ENCODE measurements at regions not wholly inside any gene's neighbourhood (a gene's known extent, or its start where the extent isn't known, plus 50 kb on each side); places are given as distances from the start of the nearest gene placed in this dataset.
A peak's percentile ranks its signal among the peaks of the same experiment; 100 is the strongest.

GRCh38 chr4:175988511-175988910 is 77.1 kb upstream of the WDR17 start:
- DNase-seq (ENCODE audit: low spot score in 2 of 2) (no peak), ATAC-seq (no peak)
- H3K36me3 Mint-ChIP-seq, result no peaks in the 10 kb centered on the region
- no peak overlapping the region for H3K27ac Mint-ChIP-seq
- H3K9me3 Mint-ChIP-seq, result peaks cover 0 to 5% of the 10 kb centered on the region in 2 donors

DNA sequence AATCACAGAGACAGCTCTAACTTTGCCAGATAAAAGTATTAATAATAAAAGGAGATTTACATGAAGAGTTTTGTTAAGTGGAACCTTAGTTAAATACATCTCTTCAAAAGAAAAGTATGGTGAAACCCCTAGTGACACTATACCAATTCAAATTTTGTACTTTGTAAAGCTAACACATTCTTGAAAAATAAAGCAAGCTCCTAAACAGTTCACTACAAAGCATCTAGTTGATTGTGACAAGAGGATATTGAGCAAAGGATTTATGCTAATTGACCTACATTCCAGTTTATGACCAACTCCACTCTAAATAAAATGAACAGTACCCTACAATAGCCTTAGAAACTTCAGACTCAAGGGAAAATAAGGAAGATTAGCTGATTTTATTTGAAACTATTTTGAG is 69.4 kb upstream of the WDR17 start:
- no peak for DNase-seq (ENCODE audit: low spot score in 2 of 2)
- Mint-ChIP-seq H3K27ac (no peak overlapping the region), H3K9me3 (no peaks in the 10 kb centered on the region), H3K36me3 (no peaks in the 10 kb centered on the region)
- ATAC-seq, result no peak

DNA sequence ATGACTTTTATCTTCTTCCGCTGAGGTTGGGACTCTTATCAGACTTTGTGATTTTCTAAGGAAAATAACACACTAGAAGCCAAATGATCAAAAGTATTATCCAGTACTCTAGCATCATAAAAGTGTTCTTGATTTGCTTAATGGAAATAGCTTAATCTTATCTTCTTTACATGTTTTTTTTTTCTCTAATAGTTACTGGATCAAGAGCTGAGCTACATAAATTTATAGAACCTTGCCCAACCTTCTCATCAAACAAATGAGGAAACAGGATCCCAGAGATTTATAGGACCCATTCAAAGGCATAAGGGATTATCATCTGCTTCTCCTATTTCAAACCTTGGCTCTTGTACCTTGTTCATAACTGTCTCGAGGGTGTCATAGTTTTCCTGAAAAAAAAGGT is 68.3 kb upstream of the WDR17 start:
- no peak for ATAC-seq
- DNase-seq (ENCODE audit: low spot score in 2 of 2), result no peak
- no peak overlapping the region for H3K27ac Mint-ChIP-seq
- H3K36me3 Mint-ChIP-seq, result no peaks in the 10 kb centered on the region
- no peaks in the 10 kb centered on the region for H3K9me3 Mint-ChIP-seq

DNA sequence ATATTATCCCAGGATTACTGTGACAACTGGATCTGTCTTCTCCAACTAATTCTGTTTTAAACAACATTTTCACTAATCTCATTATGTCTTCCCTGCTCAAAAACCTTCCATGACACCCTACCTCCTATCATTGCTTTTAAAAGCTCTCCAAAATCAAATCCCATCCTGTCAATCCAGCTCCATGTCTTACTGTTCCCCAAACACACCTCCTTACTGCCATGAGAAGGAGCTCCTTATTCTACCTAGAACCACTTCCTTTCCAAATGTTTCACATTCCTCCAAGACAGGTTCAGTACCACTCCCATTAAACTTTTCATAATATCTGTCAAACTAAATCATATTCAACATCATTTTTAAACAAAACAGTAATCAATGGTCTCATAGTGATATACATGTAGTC is 66.9 kb upstream of the WDR17 start:
- H3K27ac Mint-ChIP-seq, result no peak overlapping the region
- no peaks in the 10 kb centered on the region for H3K9me3 Mint-ChIP-seq
- DNase-seq (ENCODE audit: low spot score in 2 of 2) (no peak), ATAC-seq (no peak)
- no peaks in the 10 kb centered on the region for H3K36me3 Mint-ChIP-seq

- Mint-ChIP-seq H3K36me3 (no peaks in the 10 kb centered on the region), H3K9me3 (no peaks in the 10 kb centered on the region), H3K27ac (no peak overlapping the region)
- ATAC-seq, result no peak
- DNase-seq (ENCODE audit: low spot score in 2 of 2), result no peak
These were observed 65.7 kb upstream of the WDR17 start for GRCh38 chr4:175999944-176000343.

- no peaks in the 10 kb centered on the region for H3K9me3 Mint-ChIP-seq
- H3K36me3 Mint-ChIP-seq, result no peaks in the 10 kb centered on the region
- H3K27ac Mint-ChIP-seq, result no peak overlapping the region
- DNase-seq (ENCODE audit: low spot score in 2 of 2) (no peak), ATAC-seq (no peak)
These were observed 64.3 kb upstream of the WDR17 start for GRCh38 chr4:176001151-176002006.

DNA sequence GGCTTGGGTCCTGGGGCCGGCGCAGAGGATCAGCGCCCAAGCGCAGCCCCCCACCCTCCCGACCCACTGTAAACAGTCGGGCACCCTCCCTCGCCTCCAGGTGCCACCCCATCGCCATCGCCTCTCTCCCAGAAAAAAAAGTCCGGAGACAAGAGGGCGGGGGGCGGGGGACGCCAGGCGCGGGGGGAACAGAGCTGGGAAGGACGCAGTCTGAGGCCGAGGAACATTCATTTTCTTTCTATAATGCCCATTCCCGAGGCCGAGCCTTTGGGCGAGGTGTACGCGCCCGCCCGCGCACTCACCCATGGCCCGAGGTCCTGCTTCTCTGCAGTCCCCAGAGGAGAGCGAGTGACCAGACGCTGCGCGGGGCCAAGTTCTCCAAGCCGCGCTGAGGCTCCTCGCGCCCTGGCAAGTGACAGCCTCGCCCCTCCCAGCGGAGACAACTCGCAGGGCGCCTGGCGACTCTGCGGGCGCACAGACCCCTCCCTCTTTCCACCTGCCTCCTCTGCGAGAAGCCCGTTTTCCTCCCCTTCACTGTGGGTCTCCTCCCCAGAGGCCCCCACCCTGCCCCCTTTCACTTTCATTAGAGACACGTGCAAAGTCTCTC is 63.5 kb upstream of the WDR17 start:
- DNase-seq (ENCODE audit: low spot score in 2 of 2) (peak in 1 of 2 donors; percentile 5), ATAC-seq (peak in 1 of 2 donors; percentile 60)
- Mint-ChIP-seq H3K9me3 (no peaks in the 10 kb centered on the region), H3K27ac (no peak overlapping the region), H3K36me3 (no peaks in the 10 kb centered on the region)

- ATAC-seq, result no peak
- no peak overlapping the region for H3K27ac Mint-ChIP-seq
These were observed 59.9 kb upstream of the WDR17 start for GRCh38 chr4:176005766-176006165.

DNA sequence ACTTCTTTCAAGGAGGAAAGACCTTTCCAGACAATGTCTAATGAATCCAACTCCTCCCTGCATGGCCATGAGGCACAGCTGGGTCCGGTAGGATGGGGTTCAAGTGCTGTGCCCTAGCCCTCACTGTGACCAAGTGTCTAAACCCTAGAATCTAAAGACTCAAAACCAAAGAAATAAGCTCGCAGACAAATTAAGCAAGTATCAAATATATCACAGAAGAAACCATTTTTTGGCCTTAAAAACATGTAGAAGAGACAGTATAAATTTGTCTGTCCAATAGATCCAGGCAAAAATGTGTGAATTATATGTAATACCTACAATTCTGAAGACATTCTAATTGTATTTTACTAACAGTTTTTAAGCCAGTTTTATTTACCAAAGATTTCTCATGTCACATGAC is 56.4 kb upstream of the WDR17 start:
- no peak for DNase-seq (ENCODE audit: low spot score in 2 of 2)
- ATAC-seq, result no peak
- Mint-ChIP-seq H3K9me3 (no peaks in the 10 kb centered on the region), H3K36me3 (no peaks in the 10 kb centered on the region), H3K27ac (no peak overlapping the region)

More at GRCh38 chr4:176005766-176006165, 59.9 kb upstream of the WDR17 start:
- no peak for DNase-seq (ENCODE audit: low spot score in 2 of 2)
- Mint-ChIP-seq H3K9me3 (no peaks in the 10 kb centered on the region), H3K36me3 (no peaks in the 10 kb centered on the region)

DNA sequence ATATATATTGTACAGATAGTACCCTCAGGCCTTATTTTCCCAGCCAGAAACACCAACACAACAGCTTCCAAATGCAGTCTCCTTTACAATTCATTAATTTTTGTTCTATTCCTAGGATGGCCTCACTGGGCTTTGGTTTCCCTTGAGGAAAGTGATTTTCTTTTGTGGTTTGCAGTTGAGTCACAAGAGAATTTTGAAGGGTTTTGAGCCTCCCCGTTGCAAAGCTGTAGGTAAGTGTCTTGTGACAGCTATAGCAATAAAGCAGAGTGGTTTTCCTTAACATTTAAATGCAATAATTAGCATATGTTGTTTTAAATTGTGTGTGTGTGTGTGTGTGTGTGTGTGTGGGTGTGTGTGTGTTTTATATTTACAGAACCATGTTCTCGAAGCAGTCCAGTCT is 54.1 kb upstream of the WDR17 start:
- DNase-seq (ENCODE audit: low spot score in 2 of 2), result no peak
- H3K27ac Mint-ChIP-seq, result no peak overlapping the region
- ATAC-seq, result no peak
- H3K36me3 Mint-ChIP-seq, result no peaks in the 10 kb centered on the region
- H3K9me3 Mint-ChIP-seq, result peaks cover 0 to 4% of the 10 kb centered on the region in 2 donors

GRCh38 chr4:176013476-176014247 is 52.0 kb upstream of the WDR17 start:
- Mint-ChIP-seq H3K36me3 (no peaks in the 10 kb centered on the region), H3K27ac (no peak overlapping the region), H3K9me3 (peaks cover 0 to 4% of the 10 kb centered on the region in 2 donors)
- DNase-seq (ENCODE audit: low spot score in 2 of 2) (no peak), ATAC-seq (no peak)

DNA sequence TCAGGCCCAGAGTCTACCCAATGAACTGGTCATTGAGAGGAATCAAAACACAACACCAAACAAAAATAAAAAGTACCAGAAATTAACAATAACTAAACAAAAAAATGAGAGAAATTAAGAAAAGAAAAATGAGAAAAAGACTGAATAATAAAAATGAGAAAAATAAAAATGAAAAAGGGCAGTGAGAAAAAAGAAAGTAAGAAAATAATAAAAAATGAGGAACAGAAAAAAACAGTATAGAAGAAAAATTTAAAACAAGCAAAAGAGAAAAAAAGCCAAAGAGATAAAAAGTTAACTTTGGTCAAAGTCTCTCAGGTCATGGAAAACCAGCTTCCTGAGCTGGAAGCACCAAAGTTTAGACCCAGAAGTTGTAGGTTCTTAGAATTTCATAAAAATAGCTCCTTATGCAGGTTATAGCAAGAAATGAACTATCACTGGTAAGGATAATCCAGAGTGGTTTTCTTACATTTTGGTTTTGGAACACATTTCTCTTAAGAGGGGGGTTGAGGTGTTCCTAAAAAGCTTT is 51.0 kb upstream of the WDR17 start:
- ATAC-seq (no peak), DNase-seq (ENCODE audit: low spot score in 2 of 2) (no peak)
- H3K9me3 Mint-ChIP-seq, result peaks cover 0 to 4% of the 10 kb centered on the region in 2 donors
- H3K27ac Mint-ChIP-seq, result no peak overlapping the region
- H3K36me3 Mint-ChIP-seq, result no peaks in the 10 kb centered on the region

Data from activated naive CD4-positive, alpha-beta T cell treated with anti-CD3 and anti-CD28 coated beads, Interleukin-2, amount 50 U/mL, for 72 hours (primary cell).